ENCODE measurements at regions not wholly inside any gene's neighbourhood (a gene's known extent, or its start where the extent isn't known, plus 50 kb on each side); places are given as distances from the start of the nearest gene placed in this dataset.

DNA sequence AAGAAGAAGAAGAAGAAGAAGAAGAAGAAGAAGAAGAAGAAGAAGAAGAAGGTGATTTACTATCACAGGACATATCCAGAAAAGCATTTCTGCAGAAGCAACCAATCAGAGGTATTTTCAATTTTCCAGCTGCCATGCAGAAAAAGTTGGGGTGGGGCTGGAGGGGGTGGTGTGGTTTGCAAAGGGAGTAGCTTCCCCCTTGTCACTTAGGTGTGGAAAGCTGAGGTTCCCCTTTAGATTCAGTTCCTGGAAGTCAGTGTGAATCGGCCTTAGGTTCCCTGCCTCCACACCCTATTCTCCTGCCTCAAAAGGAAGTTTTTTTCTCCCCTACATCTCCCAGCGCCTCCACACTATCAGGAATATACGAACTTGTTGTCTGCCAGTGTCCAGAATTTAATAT is 276.7 kb upstream of the ARRDC4 start:
- TF ChIP-seq, protein P1, sequence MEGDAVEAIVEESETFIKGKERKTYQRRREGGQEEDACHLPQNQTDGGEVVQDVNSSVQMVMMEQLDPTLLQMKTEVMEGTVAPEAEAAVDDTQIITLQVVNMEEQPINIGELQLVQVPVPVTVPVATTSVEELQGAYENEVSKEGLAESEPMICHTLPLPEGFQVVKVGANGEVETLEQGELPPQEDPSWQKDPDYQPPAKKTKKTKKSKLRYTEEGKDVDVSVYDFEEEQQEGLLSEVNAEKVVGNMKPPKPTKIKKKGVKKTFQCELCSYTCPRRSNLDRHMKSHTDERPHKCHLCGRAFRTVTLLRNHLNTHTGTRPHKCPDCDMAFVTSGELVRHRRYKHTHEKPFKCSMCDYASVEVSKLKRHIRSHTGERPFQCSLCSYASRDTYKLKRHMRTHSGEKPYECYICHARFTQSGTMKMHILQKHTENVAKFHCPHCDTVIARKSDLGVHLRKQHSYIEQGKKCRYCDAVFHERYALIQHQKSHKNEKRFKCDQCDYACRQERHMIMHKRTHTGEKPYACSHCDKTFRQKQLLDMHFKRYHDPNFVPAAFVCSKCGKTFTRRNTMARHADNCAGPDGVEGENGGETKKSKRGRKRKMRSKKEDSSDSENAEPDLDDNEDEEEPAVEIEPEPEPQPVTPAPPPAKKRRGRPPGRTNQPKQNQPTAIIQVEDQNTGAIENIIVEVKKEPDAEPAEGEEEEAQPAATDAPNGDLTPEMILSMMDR (IDR thresholded peaks at IDR 0.05) = no peak
- TF ChIP-seq POLR2A (IDR thresholded peaks at IDR 0.05) (no peak), EP300 (IDR thresholded peaks at IDR 0.05) (no peak)

Data from tibial nerve (tissue), 4 donors.